ENCODE measurements at regions not wholly inside any gene's neighbourhood (a gene's known extent, or its start where the extent isn't known, plus 50 kb on each side); places are given as distances from the start of the nearest gene placed in this dataset.

DNA sequence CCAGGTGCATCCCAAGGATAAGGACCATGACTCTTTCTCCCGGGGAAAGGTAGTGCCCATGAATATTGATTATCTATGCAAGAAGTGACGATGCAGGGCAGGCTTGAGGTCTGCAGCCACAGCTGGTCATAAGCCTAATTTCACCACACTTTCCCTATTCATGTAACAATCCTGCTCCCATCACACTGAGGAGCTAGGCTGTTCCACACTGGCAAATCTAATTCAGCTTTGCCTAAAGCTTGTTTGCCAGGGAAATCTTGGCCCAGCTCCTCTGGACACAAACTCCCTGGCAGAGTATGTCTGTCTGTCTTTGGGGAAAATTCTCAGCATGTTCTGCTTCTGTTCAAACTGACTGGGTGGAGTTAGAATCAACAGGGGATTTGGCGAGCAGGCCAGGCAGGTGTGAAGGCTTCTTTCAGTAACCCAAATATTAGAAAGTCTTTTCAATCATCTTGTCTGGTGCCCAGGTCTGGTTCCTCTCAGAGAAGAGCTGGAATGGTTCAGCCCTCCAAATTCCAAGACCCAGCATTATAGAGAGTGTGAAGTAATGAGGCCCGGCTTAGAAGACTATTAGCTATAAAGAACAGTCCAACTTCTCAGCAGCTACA lies 88.5 kb upstream of the SPDL1 start (continued):
- no peak for TF ChIP-seq ZEB2 (tag by site-specific recombination; IDR thresholded peaks at IDR 0.05)
- no peak for TF ChIP-seq ZNF324 (tag by site-specific recombination; IDR thresholded peaks at IDR 0.05)
- TF ChIP-seq, protein P1, sequence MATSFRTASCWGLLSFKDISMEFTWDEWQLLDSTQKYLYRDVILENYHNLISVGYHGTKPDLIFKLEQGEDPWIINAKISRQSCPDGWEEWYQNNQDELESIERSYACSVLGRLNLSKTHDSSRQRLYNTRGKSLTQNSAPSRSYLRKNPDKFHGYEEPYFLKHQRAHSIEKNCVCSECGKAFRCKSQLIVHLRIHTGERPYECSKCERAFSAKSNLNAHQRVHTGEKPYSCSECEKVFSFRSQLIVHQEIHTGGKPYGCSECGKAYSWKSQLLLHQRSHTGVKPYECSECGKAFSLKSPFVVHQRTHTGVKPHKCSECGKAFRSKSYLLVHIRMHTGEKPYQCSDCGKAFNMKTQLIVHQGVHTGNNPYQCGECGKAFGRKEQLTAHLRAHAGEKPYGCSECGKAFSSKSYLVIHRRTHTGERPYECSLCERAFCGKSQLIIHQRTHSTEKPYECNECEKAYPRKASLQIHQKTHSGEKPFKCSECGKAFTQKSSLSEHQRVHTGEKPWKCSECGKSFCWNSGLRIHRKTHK (tag by site-specific recombination; IDR thresholded peaks at IDR 0.05): no peak

- CTCF ChIA-PET: interaction anchor here (0.9 kb wide), 1 partner anchor 9 kb away, joined by 3 read pairs; no protein-coding TSS in a partner anchor
- TF ChIP-seq, protein P2, sequence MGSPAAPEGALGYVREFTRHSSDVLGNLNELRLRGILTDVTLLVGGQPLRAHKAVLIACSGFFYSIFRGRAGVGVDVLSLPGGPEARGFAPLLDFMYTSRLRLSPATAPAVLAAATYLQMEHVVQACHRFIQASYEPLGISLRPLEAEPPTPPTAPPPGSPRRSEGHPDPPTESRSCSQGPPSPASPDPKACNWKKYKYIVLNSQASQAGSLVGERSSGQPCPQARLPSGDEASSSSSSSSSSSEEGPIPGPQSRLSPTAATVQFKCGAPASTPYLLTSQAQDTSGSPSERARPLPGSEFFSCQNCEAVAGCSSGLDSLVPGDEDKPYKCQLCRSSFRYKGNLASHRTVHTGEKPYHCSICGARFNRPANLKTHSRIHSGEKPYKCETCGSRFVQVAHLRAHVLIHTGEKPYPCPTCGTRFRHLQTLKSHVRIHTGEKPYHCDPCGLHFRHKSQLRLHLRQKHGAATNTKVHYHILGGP (tag by site-specific recombination; IDR thresholded peaks at IDR 0.05): peak; percentile 79
- no peak for TF ChIP-seq ZNF174 (tag by site-specific recombination; IDR thresholded peaks at IDR 0.05)
- POLR2A ChIA-PET: no interaction called here
Observed at GRCh38 chr5:169494383-169494935, 89.1 kb upstream of the SPDL1 start.

DNA sequence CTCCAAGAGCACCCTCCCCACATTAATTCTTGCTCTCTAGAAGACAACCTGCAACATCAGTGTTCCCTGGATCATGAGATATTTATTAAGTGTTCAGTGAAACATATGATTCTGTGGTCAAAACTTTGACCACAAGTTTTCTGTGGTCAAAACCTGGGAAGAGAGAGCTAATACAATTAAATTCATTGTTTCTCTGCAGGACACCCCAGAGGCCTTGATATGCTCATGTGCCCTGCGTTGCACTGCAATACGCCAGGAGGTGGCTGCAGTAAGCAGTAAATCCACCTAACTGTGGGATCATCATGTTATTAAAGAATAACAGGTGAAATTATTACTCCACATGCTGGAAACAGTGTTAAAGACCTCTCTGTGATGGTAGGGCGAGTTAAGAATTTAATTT lies 109.3 kb upstream of the SPDL1 start:
- ChIA-PET POLR2A (no interaction called here), CTCF (interaction anchor here (0.8 to 1.2 kb wide), 2 partner anchors 25 to 105 kb away, joined by 3 read pairs; no protein-coding TSS in a partner anchor)
- no peaks in the 10 kb centered on the region for H3K36me3 ChIP-seq (ENCODE audit: control insufficient read depth in 2 of 2, insufficient read depth in 1 of 2, low read length in 2 of 2)
- TF ChIP-seq ZSCAN30 (tag by site-specific recombination; IDR thresholded peaks at IDR 0.05) (no peak), ZNF426 (tag by site-specific recombination; IDR thresholded peaks at IDR 0.05) (no peak), ZNF571 (tag by site-specific recombination; IDR thresholded peaks at IDR 0.05) (no peak), ZNF548 (tag by site-specific recombination; IDR thresholded peaks at IDR 0.05) (no peak), REST (tag by site-specific recombination; IDR thresholded peaks at IDR 0.05) (no peak), ZNF211 (tag by site-specific recombination; IDR thresholded peaks at IDR 0.05; ENCODE audit: low read depth) (no peak), ZNF701 (tag by site-specific recombination; IDR thresholded peaks at IDR 0.05) (no peak), ZNF561 (tag by site-specific recombination; IDR thresholded peaks at IDR 0.05; ENCODE audit: borderline replicate concordance) (no peak)
- no peaks in the 10 kb centered on the region for H3K4me1 ChIP-seq (ENCODE audit: control insufficient read depth, insufficient read depth, low read length)
- no peak overlapping the region for H3K4me3 ChIP-seq (ENCODE audit: low read depth, low read length)
- H3K27ac ChIP-seq (ENCODE audit: extremely low read depth, low read depth, low read length): no peak overlapping the region
- no peaks in the 10 kb centered on the region for H3K9me3 ChIP-seq (ENCODE audit: control insufficient read depth, insufficient read depth, low read depth, low read length)

More at GRCh38 chr5:169494383-169494935, 89.1 kb upstream of the SPDL1 start:
- Histone ChIP-seq H3K4me1 (ENCODE audit: control insufficient read depth, insufficient read depth, low read length) (no peaks in the 10 kb centered on the region), H3K4me3 (ENCODE audit: low read depth, low read length) (no peak overlapping the region), H3K27ac (ENCODE audit: extremely low read depth, low read depth, low read length) (no peak overlapping the region), H3K9me3 (ENCODE audit: control insufficient read depth, insufficient read depth, low read depth, low read length) (no peaks in the 10 kb centered on the region), H3K36me3 (ENCODE audit: control insufficient read depth in 2 of 2, insufficient read depth in 1 of 2, low read length in 2 of 2) (no peaks in the 10 kb centered on the region)

Data from HEK293 (cell line).